ENCODE measurements at regions not wholly inside any gene's neighbourhood (a gene's known extent, or its start where the extent isn't known, plus 50 kb on each side); places are given as distances from the start of the nearest gene placed in this dataset.

DNA sequence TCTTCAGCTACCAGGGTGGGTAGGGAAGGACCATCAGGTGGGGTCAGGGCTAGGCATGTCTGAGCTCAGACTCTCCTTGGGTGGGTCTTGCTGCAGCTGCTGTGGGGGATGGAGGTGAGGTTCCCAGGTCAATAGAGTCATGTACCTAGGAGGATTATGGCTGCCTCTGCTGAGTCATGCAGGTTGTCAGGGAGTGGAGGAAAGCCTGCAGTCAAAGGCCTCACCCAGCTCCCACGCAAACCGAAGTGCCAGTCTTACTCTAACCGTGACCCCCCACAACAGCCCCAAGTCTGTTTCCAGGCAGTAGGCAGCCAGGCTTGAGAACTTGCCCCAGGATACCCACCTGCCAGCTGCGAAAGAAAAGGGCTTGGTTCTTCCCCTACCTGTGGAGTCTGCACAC, 113.6 kb upstream of the GALNT5 start:
- TF ChIP-seq ZBTB43 (CRISPR knock-in tag; IDR thresholded peaks at IDR 0.05), result no peak
- TF ChIP-seq FOXP1 (CRISPR knock-in tag; IDR thresholded peaks at IDR 0.05; ENCODE audit: borderline replicate concordance), result no peak
- TF ChIP-seq, protein P1, sequence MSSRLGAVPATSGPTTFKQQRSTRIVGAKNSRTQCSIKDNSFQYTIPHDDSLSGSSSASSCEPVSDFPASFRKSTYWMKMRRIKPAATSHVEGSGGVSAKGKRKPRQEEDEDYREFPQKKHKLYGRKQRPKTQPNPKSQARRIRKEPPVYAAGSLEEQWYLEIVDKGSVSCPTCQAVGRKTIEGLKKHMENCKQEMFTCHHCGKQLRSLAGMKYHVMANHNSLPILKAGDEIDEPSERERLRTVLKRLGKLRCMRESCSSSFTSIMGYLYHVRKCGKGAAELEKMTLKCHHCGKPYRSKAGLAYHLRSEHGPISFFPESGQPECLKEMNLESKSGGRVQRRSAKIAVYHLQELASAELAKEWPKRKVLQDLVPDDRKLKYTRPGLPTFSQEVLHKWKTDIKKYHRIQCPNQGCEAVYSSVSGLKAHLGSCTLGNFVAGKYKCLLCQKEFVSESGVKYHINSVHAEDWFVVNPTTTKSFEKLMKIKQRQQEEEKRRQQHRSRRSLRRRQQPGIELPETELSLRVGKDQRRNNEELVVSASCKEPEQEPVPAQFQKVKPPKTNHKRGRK (CRISPR knock-in tag; IDR thresholded peaks at IDR 0.05; ENCODE audit: borderline replicate concordance), result no peak
- TF ChIP-seq PRDM15 (CRISPR knock-in tag; IDR thresholded peaks at IDR 0.05), result no peak
- TF ChIP-seq FOXJ3 (CRISPR knock-in tag; IDR thresholded peaks at IDR 0.05; ENCODE audit: borderline replicate concordance), result no peak
- TF ChIP-seq JAZF1 (CRISPR knock-in tag; IDR thresholded peaks at IDR 0.05), result no peak
- TF ChIP-seq ATF1 (CRISPR knock-in tag; IDR thresholded peaks at IDR 0.05), result no peak
- TF ChIP-seq, protein P2, sequence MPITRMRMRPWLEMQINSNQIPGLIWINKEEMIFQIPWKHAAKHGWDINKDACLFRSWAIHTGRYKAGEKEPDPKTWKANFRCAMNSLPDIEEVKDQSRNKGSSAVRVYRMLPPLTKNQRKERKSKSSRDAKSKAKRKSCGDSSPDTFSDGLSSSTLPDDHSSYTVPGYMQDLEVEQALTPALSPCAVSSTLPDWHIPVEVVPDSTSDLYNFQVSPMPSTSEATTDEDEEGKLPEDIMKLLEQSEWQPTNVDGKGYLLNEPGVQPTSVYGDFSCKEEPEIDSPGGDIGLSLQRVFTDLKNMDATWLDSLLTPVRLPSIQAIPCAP (CRISPR knock-in tag; IDR thresholded peaks at IDR 0.05), result no peak
- TF ChIP-seq ELF4 (CRISPR knock-in tag; IDR thresholded peaks at IDR 0.05; ENCODE audit: low read depth), result no peak
- TF ChIP-seq ZNF671 (CRISPR knock-in tag; IDR thresholded peaks at IDR 0.05), result no peak
- TF ChIP-seq, protein P3, sequence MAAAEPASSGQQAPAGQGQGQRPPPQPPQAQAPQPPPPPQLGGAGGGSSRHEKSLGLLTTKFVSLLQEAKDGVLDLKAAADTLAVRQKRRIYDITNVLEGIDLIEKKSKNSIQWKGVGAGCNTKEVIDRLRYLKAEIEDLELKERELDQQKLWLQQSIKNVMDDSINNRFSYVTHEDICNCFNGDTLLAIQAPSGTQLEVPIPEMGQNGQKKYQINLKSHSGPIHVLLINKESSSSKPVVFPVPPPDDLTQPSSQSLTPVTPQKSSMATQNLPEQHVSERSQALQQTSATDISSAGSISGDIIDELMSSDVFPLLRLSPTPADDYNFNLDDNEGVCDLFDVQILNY (CRISPR knock-in tag; IDR thresholded peaks at IDR 0.05), result no peak
- 0 out of 2 replicates have a peak, but pooled peaks cover 10% of the 10 kb centered on the region for H3K9me3 Mint-ChIP-seq
- DNase-seq (ENCODE audit: low spot score) (no peak), ATAC-seq (no peak)
- no peaks in the 10 kb centered on the region for H3K27me3 Mint-ChIP-seq (ENCODE audit: low read depth)
- H3K27ac Mint-ChIP-seq, result no peak overlapping the region
- ChIA-PET CTCF (no interaction called here), POLR2A (no interaction called here)
- H3K36me3 Mint-ChIP-seq, result no peaks in the 10 kb centered on the region
- H3K4me3 Mint-ChIP-seq, result no peak overlapping the region
- no peaks in the 10 kb centered on the region for H3K4me1 Mint-ChIP-seq

DNA sequence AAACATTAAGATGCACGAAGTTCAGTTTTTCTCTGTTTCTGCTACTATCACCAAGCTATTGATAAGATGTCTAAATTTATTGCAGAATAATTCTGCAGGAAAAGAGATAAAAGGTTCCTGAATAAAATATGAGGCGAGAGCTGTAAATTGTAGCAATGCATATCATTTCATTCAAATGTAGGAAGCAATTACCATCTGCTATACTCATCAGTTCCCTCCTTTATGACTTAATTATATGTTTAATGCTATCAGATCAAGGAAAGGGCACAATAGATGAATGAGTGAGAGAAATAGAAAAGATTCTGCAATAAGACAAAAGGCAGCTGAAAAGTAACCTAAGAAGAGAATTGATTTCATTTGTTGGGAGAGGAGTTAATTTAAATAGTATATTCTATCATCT, 108.2 kb upstream of the GALNT5 start:
- H3K4me1 Mint-ChIP-seq, result no peaks in the 10 kb centered on the region
- no peaks in the 10 kb centered on the region for H3K36me3 Mint-ChIP-seq
- H3K4me3 Mint-ChIP-seq, result no peak overlapping the region
- no peak for DNase-seq (ENCODE audit: low spot score)
- no peaks in the 10 kb centered on the region for H3K27me3 Mint-ChIP-seq (ENCODE audit: low read depth)
- ChIA-PET POLR2A (no interaction called here), CTCF (no interaction called here)
- no peak for TF ChIP-seq TEAD4 (CRISPR knock-in tag; IDR thresholded peaks at IDR 0.05)
- H3K27ac Mint-ChIP-seq, result no peak overlapping the region
- ATAC-seq, result no peak
- H3K9me3 Mint-ChIP-seq, result 0 out of 2 replicates have a peak, but pooled peaks cover 3% of the 10 kb centered on the region

DNA sequence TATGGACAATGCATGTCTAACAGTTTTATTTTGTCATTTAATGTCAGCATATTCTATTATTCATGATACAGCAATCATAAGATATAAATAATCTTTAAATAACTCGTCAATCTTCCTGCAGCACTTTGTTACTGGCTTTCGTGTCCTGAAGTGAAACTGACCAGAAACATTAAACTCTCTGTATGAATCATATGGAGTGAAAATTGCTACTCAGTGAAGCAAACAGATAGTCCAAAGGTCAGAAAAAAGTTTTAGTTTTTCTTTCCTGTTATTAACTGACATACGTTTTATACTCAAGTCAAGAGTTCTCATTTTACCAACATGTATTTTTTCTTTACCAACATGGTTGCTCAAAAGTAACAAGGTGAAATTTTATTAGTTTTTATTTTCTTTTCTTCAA, 106.8 kb upstream of the GALNT5 start:
- ChIA-PET CTCF (no interaction called here), POLR2A (no interaction called here)
- Mint-ChIP-seq H3K9me3 (no peaks in the 10 kb centered on the region), H3K4me1 (no peaks in the 10 kb centered on the region), H3K4me3 (no peak overlapping the region), H3K27ac (no peak overlapping the region), H3K27me3 (ENCODE audit: low read depth) (no peaks in the 10 kb centered on the region), H3K36me3 (no peaks in the 10 kb centered on the region)
- ATAC-seq (no peak), DNase-seq (ENCODE audit: low spot score) (no peak)
- TF ChIP-seq, protein P4, sequence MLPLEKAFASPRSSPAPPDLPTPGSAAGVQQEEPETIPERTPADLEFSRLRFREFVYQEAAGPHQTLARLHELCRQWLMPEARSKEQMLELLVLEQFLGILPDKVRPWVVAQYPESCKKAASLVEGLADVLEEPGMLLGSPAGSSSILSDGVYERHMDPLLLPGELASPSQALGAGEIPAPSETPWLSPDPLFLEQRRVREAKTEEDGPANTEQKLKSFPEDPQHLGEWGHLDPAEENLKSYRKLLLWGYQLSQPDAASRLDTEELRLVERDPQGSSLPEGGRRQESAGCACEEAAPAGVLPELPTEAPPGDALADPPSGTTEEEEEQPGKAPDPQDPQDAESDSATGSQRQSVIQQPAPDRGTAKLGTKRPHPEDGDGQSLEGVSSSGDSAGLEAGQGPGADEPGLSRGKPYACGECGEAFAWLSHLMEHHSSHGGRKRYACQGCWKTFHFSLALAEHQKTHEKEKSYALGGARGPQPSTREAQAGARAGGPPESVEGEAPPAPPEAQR (CRISPR knock-in tag; IDR thresholded peaks at IDR 0.05), result no peak
- TF ChIP-seq, protein P5, sequence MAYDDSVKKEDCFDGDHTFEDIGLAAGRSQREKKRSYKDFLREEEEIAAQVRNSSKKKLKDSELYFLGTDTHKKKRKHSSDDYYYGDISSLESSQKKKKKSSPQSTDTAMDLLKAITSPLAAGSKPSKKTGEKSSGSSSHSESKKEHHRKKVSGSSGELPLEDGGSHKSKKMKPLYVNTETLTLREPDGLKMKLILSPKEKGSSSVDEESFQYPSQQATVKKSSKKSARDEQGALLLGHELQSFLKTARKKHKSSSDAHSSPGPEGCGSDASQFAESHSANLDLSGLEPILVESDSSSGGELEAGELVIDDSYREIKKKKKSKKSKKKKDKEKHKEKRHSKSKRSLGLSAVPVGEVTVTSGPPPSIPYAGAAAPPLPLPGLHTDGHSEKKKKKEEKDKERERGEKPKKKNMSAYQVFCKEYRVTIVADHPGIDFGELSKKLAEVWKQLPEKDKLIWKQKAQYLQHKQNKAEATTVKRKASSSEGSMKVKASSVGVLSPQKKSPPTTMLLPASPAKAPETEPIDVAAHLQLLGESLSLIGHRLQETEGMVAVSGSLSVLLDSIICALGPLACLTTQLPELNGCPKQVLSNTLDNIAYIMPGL (CRISPR knock-in tag; IDR thresholded peaks at IDR 0.05), result no peak
- no peak for TF ChIP-seq MYBL2 (CRISPR knock-in tag; IDR thresholded peaks at IDR 0.05)
- TF ChIP-seq SMAD3 (CRISPR knock-in tag; IDR thresholded peaks at IDR 0.05; ENCODE audit: borderline replicate concordance), result no peak
- TF ChIP-seq CBFB (CRISPR knock-in tag; IDR thresholded peaks at IDR 0.05; ENCODE audit: low read depth), result no peak
- no peak for TF ChIP-seq ATF6 (CRISPR knock-in tag; IDR thresholded peaks at IDR 0.05)
- no peak for TF ChIP-seq ZNF232 (CRISPR knock-in tag; IDR thresholded peaks at IDR 0.05)
- TF ChIP-seq KAT7 (CRISPR knock-in tag; IDR thresholded peaks at IDR 0.05; ENCODE audit: borderline replicate concordance), result no peak
